K562 (cell line): ENCODE measurements at regions not wholly inside any gene's neighbourhood (a gene's known extent, or its start where the extent isn't known, plus 50 kb on each side); places are given as distances from the start of the nearest gene placed in this dataset.

ENCODE experiments used
- ATAC-seq: fragments of 200-7000 bp; cut with Tn5 transposase; 3 replicates; pipeline ENCODE4 v1.9.1; 2020; ENCODE audit warnings: moderate library complexity
- BruUV-seq: library from RNA; stranded (reverse); fragments of 400-500 nt; replicated peaks from 2 replicates; lab custom pipeline; 2021; lab: Mats Ljungman, UMichigan
- CTCF ChIA-PET: fragments of 300-600 bp; formaldehyde crosslinking; extraction: SDS; loops from one replicate; lab custom pipeline; 2021; ENCODE audit warnings: low intra/inter-chr PET ratio; lab: Yijun Ruan, JAX
- POLR2A ChIA-PET: fragments of 300-600, 350-650 bp; sonication (Branson Sonifier 250); formaldehyde crosslinking; extraction: SDS; loops from one replicate; lab custom pipeline; 2021; ENCODE audit warnings: antibody characterized with exemption, inconsistent platforms; lab: Yijun Ruan, JAX
- DNase-seq, 4 experiments: peaks; one replicate each; pipeline versions ENCODE4 v3.0.0 to v3.0.0-alpha.2; 2011 to 2018; ENCODE audit warnings: low spot score in 3 of 4, mixed read lengths in 3 of 4; ENCODE audit errors: extremely low read depth in 1 of 4
- FAIRE-seq: peaks from 2 replicates; lab custom pipeline; 2011; peaks lifted over from hg19 to GRCh38; lab: Jason Lieb, UNC
- H2AFZ ChIP-seq: 2 replicates; pipeline ENCODE4 v1.6.0; 2011; ENCODE audit warnings: low read depth, low read length, control low read depth, inconsistent platforms
- H3K27ac ChIP-seq: fragments of 200-600 bp; 3 replicates; pipeline ENCODE4 v1.8.0; 2011; ENCODE audit warnings: low read depth, mild to moderate bottlenecking, control low read depth, inconsistent platforms, low read length, moderate library complexity, mixed read lengths; ENCODE audit errors: extremely low read depth
- H3K27me3 ChIP-seq, 2 experiments: fragments of 300-600 bp in 1 of 2; 2 replicates in 1 of 2; 3 replicates in 1 of 2; pipeline versions ENCODE4 v1.6.0 to v1.8.0; 2011; ENCODE audit warnings: inconsistent platforms in 2 of 2, low read length in 2 of 2, mild to moderate bottlenecking in 1 of 2, mixed read lengths in 1 of 2, moderate library complexity in 1 of 2; ENCODE audit not compliant: control insufficient read depth in 2 of 2, insufficient read depth in 2 of 2
- H3K36me3 ChIP-seq: fragments of 300-600 bp; 3 replicates; pipeline ENCODE4 v1.8.0; 2011; ENCODE audit warnings: mild to moderate bottlenecking, low read length, inconsistent platforms; ENCODE audit not compliant: control insufficient read depth, insufficient read depth
- H3K4me1 ChIP-seq, 2 experiments: fragments of 200-600 bp in 1 of 2; replicated peaks in 1 of 2; 2 replicates in 1 of 2; 3 replicates in 1 of 2; pipeline versions ENCODE4 v1.5.1 to v1.8.0; 2011; ENCODE audit warnings: inconsistent platforms in 2 of 2, low read length in 2 of 2, mild to moderate bottlenecking in 1 of 2, mixed read lengths in 1 of 2, moderate library complexity in 1 of 2; ENCODE audit not compliant: control insufficient read depth in 2 of 2, insufficient read depth in 2 of 2
- H3K4me2 ChIP-seq: 2 replicates; pipeline ENCODE4 v1.6.1; 2011; ENCODE audit warnings: low read length, control low read depth, inconsistent platforms, mixed read lengths; ENCODE audit not compliant: insufficient read depth
- H3K4me3 ChIP-seq: fragments of 200-600 bp; sonication (generic), shearing (Covaris generic); 2 replicates; pipeline ENCODE4 v1.5.1; 2016; ENCODE audit warnings: control low read depth, inconsistent platforms
- H3K79me2 ChIP-seq: fragments of 200-600 bp; 3 replicates; pipeline ENCODE4 v1.8.0; 2011; ENCODE audit warnings: low read length, inconsistent platforms; ENCODE audit not compliant: control insufficient read depth, insufficient read depth
- H3K9ac ChIP-seq, 2 experiments: 2 replicates each; pipeline versions ENCODE4 v1.6.0 to v1.6.1; 2011; ENCODE audit warnings: low read depth in 2 of 2, low read length in 2 of 2, control low read depth in 1 of 2, inconsistent platforms in 1 of 2, mild to moderate bottlenecking in 1 of 2, mixed read lengths in 1 of 2; ENCODE audit not compliant: insufficient read depth in 1 of 2
- H3K9me1 ChIP-seq: one replicate; pipeline ENCODE4 v1.6.0; 2011; ENCODE audit warnings: inconsistent platforms, mild to moderate bottlenecking, low read length, moderate library complexity; ENCODE audit not compliant: control insufficient read depth, insufficient read depth
- H3K9me3 ChIP-seq: replicated peaks from 2 replicates; pipeline ENCODE4 v1.5.1; 2011; ENCODE audit warnings: low read depth, low read length, inconsistent platforms; ENCODE audit not compliant: control insufficient read depth, insufficient read depth
- H4K20me1 ChIP-seq: replicated peaks from 2 replicates; pipeline ENCODE4 v1.6.1; 2011; ENCODE audit warnings: low read length, inconsistent platforms, mixed read lengths; ENCODE audit not compliant: control insufficient read depth, insufficient read depth
- FUS ChIP-seq: fragments of 200-400 bp; formaldehyde crosslinking; optimal IDR thresholded peaks from 2 replicates; pipeline ENCODE3; 2017; ENCODE audit warnings: low read depth, low read length
- MCM5 ChIP-seq: fragments of 450-650 bp; IDR thresholded peaks from 2 replicates; pipeline ENCODE4 v1.6.1; 2016; ENCODE audit warnings: low read depth
- PHB2 ChIP-seq: fragments of 450-650 bp; IDR thresholded peaks from 2 replicates; pipeline ENCODE4 v1.6.1; 2017; ENCODE audit warnings: low read depth
- PPARD ChIP-seq: fragments of 250-450 bp; sonication (Bioruptor Pico); IDR thresholded peaks from 2 replicates; pipeline ENCODE4 v1.8.0; 2022; ENCODE audit warnings: inconsistent platforms, mild to moderate bottlenecking, moderate library complexity
- SMARCC2 ChIP-seq: fragments of 450-650 bp; IDR thresholded peaks from 2 replicates; pipeline ENCODE4 v1.6.1; 2017; ENCODE audit warnings: antibody characterized with exemption, moderate library complexity, mild to moderate bottlenecking, low read depth
- TAF15 ChIP-seq: fragments of 200-400 bp; formaldehyde crosslinking; IDR thresholded peaks from 2 replicates; pipeline ENCODE4 v1.6.1; 2017; ENCODE audit warnings: mild to moderate bottlenecking, low read depth, low read length, moderate library complexity
- TAL1 ChIP-seq: fragments of 450-650 bp; IDR thresholded peaks from 2 replicates; pipeline ENCODE4 v1.6.1; 2016; ENCODE audit warnings: mild to moderate bottlenecking
- ZNF24 ChIP-seq: fragments of 450-650 bp; IDR thresholded peaks from 2 replicates; pipeline ENCODE4 v1.6.1; 2016
- ZNF384 ChIP-seq: IDR thresholded peaks from 2 replicates; pipeline ENCODE4 v1.6.1; 2012; ENCODE audit warnings: low read depth, low read length, improper control_type of control experiment
- ZNF408 ChIP-seq: fragments of 250-450 bp; sonication (Bioruptor Pico); IDR thresholded peaks from 2 replicates; pipeline ENCODE4 v1.4.0; 2020; ENCODE audit warnings: low read depth, mild to moderate bottlenecking, moderate library complexity
- WGBS: fragments of 100-300 bp; shearing (Covaris generic); methylation state at CpG from one replicate; pipeline ENCODE4 v1.1.6; 2016; ENCODE audit warnings: low coverage, mixed read lengths; ENCODE audit not compliant: insufficient coverage; ENCODE audit errors: missing lambda C conversion rate; 5-methylcytosine and 5-hydroxymethylcytosine counted together
- in situ Hi-C: fragments of 300-500 bp; cut with MboI; formaldehyde crosslinking; loops from 4 replicates; pipeline ENCODE4 v1.15.0; 2018; ENCODE audit warnings: inconsistent platforms, mixed read lengths
- intact Hi-C: fragments of 100-400 bp; cut with micrococcal nuclease; formaldehyde crosslinking; loops from 2 replicates; pipeline ENCODE4 v1.14.2; 2022
- TF ChIP-seq, protein P1 (sequence below): fragments of 450-650 bp; formaldehyde crosslinking; IDR thresholded peaks from 2 replicates; pipeline ENCODE4 v1.4.0; 2020; ENCODE audit warnings: mild to moderate bottlenecking, moderate library complexity
- TF ChIP-seq, protein P2 (sequence below), 2 experiments: fragments of 450-650 bp; conservative IDR thresholded peaks; 2 replicates each; pipeline ENCODE4 v1.6.1; 2017; ENCODE audit warnings: mild to moderate bottlenecking in 2 of 2, moderate library complexity in 2 of 2

DNA sequence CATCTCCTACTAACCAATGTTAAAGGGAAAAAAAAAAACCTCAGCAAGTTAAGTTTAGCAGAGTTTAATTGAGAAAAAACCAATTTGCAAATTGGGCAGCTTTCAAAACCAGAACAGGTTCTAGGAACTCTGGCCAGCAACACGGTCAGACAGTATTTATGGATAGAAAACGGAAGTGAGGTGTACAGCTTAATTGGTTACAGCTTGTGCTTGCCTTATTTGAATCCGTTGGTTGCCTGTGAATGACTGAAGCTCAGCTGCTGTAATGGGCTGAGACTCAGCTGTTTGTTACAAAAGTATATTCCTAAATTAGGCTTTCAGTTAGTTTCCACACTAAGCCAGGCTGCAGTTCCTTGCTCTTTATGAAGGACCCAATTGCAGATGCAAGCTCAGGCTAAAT, 217.0 kb downstream of the SREK1 start:
- TF ChIP-seq ZNF24 (no peak), TAF15 (no peak), MCM5 (no peak), ZNF384 (no peak), PPARD (CRISPR knock-in tag) (no peak), SMARCC2 (no peak), PHB2 (no peak), ZNF408 (CRISPR knock-in tag) (no peak), TAL1 (no peak), FUS (no peak)
- TF ChIP-seq, protein P1, sequence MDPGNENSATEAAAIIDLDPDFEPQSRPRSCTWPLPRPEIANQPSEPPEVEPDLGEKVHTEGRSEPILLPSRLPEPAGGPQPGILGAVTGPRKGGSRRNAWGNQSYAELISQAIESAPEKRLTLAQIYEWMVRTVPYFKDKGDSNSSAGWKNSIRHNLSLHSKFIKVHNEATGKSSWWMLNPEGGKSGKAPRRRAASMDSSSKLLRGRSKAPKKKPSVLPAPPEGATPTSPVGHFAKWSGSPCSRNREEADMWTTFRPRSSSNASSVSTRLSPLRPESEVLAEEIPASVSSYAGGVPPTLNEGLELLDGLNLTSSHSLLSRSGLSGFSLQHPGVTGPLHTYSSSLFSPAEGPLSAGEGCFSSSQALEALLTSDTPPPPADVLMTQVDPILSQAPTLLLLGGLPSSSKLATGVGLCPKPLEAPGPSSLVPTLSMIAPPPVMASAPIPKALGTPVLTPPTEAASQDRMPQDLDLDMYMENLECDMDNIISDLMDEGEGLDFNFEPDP: no peak
- TF ChIP-seq, protein P2, sequence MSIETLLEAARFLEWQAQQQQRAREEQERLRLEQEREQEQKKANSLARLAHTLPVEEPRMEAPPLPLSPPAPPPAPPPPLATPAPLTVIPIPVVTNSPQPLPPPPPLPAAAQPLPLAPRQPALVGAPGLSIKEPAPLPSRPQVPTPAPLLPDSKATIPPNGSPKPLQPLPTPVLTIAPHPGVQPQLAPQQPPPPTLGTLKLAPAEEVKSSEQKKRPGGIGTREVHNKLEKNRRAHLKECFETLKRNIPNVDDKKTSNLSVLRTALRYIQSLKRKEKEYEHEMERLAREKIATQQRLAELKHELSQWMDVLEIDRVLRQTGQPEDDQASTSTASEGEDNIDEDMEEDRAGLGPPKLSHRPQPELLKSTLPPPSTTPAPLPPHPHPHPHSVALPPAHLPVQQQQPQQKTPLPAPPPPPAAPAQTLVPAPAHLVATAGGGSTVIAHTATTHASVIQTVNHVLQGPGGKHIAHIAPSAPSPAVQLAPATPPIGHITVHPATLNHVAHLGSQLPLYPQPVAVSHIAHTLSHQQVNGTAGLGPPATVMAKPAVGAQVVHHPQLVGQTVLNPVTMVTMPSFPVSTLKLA (conservative IDR thresholded peaks at IDR 0.05): no peak
- CTCF ChIA-PET: no interaction called here
- Histone ChIP-seq H2AFZ (no peak overlapping the region), H3K4me2 (no peak overlapping the region), H3K27me3 (no peaks in the 10 kb centered on the region; a peak in 2 of 5 replicates), H3K36me3 (no peaks in the 10 kb centered on the region), H3K4me3 (no peak overlapping the region), H4K20me1 (no peaks in the 10 kb centered on the region), H3K79me2 (no peaks in the 10 kb centered on the region), H3K27ac (no peak overlapping the region), H3K9ac (no peak overlapping the region), H3K9me3 (no peaks in the 10 kb centered on the region), H3K4me1 (no peaks in the 10 kb centered on the region), H3K9me1 (no peaks in the 10 kb centered on the region)
- no peak for DNase-seq
- in situ Hi-C loops: no loop called here
- whole genome bisulfite sequencing: 4% methylated on average over 3 of the region's 3 CpGs
- intact Hi-C loops: no loop called here
- no peak for ATAC-seq
- FAIRE-seq: no peak
- POLR2A ChIA-PET: interaction anchor here (0.7 kb wide), 1 partner anchor 44 kb away, joined by 3 read pairs; no protein-coding TSS in a partner anchor
- BruUV-seq: no TSS peak
